ENCODE measurements at regions not wholly inside any gene's neighbourhood (a gene's known extent, or its start where the extent isn't known, plus 50 kb on each side); places are given as distances from the start of the nearest gene placed in this dataset.

GRCh38 chr1:214897581-214897980 lies 185.0 kb upstream of the KCNK2 start:
- no peak for DNase-seq (ENCODE audit: low spot score in 2 of 2)
- no peak overlapping the region for H3K4me3 ChIP-seq
- H3K9me3 ChIP-seq, result no peaks in the 10 kb centered on the region
- H3K27me3 ChIP-seq, result no peaks in the 10 kb centered on the region
- H3K27ac ChIP-seq, result no peak overlapping the region
- no peaks in the 10 kb centered on the region for H3K4me1 ChIP-seq
- TF ChIP-seq POLR2A (IDR thresholded peaks at IDR 0.05), result no peak
- TF ChIP-seq CTCF (IDR thresholded peaks at IDR 0.05), result no peak
- TF ChIP-seq POLR2AphosphoS5 (IDR thresholded peaks at IDR 0.05), result no peak
- intact Hi-C loops (cut with DNase I; ENCODE audit: low total_unique reads), result no loop called here
- no peaks in the 10 kb centered on the region for H3K36me3 ChIP-seq

- TF ChIP-seq CTCF (IDR thresholded peaks at IDR 0.05) (no peak), POLR2A (IDR thresholded peaks at IDR 0.05) (no peak), POLR2AphosphoS5 (IDR thresholded peaks at IDR 0.05) (no peak)
- Histone ChIP-seq H3K27me3 (no peaks in the 10 kb centered on the region), H3K4me3 (no peak overlapping the region), H3K9me3 (no peaks in the 10 kb centered on the region), H3K36me3 (no peaks in the 10 kb centered on the region), H3K4me1 (no peaks in the 10 kb centered on the region), H3K27ac (no peak overlapping the region)
- DNase-seq (ENCODE audit: low spot score in 2 of 2), result no peak
- intact Hi-C loops (cut with DNase I; ENCODE audit: low total_unique reads), result no loop called here
Measured at GRCh38 chr1:214898161-214898560, 184.4 kb upstream of the KCNK2 start.

GRCh38 chr1:214898718-214899117 lies 183.8 kb upstream of the KCNK2 start:
- H3K4me3 ChIP-seq, result no peak overlapping the region
- no peak overlapping the region for H3K27ac ChIP-seq
- H3K36me3 ChIP-seq, result no peaks in the 10 kb centered on the region
- TF ChIP-seq POLR2A (IDR thresholded peaks at IDR 0.05) (no peak), CTCF (IDR thresholded peaks at IDR 0.05) (no peak), POLR2AphosphoS5 (IDR thresholded peaks at IDR 0.05) (no peak)
- intact Hi-C loops (cut with DNase I; ENCODE audit: low total_unique reads), result no loop called here
- H3K27me3 ChIP-seq, result no peaks in the 10 kb centered on the region
- DNase-seq (ENCODE audit: low spot score in 2 of 2), result no peak
- H3K9me3 ChIP-seq, result no peaks in the 10 kb centered on the region
- no peaks in the 10 kb centered on the region for H3K4me1 ChIP-seq

- H3K4me1 ChIP-seq, result no peaks in the 10 kb centered on the region
- no peak for TF ChIP-seq CTCF (IDR thresholded peaks at IDR 0.05)
- TF ChIP-seq POLR2A (IDR thresholded peaks at IDR 0.05), result no peak
- TF ChIP-seq POLR2AphosphoS5 (IDR thresholded peaks at IDR 0.05), result no peak
- no peaks in the 10 kb centered on the region for H3K9me3 ChIP-seq
- intact Hi-C loops (cut with DNase I; ENCODE audit: low total_unique reads), result no loop called here
- DNase-seq (ENCODE audit: low spot score in 2 of 2), result no peak
- no peaks in the 10 kb centered on the region for H3K36me3 ChIP-seq
- no peak overlapping the region for H3K4me3 ChIP-seq
- H3K27ac ChIP-seq, result no peak overlapping the region
- no peaks in the 10 kb centered on the region for H3K27me3 ChIP-seq
Measured at GRCh38 chr1:214899908-214900460, 182.6 kb upstream of the KCNK2 start.

- Histone ChIP-seq H3K9me3 (no peaks in the 10 kb centered on the region), H3K4me3 (no peak overlapping the region), H3K4me1 (no peaks in the 10 kb centered on the region), H3K27me3 (no peaks in the 10 kb centered on the region), H3K36me3 (no peaks in the 10 kb centered on the region), H3K27ac (no peak overlapping the region)
- TF ChIP-seq CTCF (IDR thresholded peaks at IDR 0.05) (no peak), POLR2AphosphoS5 (IDR thresholded peaks at IDR 0.05) (no peak), POLR2A (IDR thresholded peaks at IDR 0.05) (no peak)
- intact Hi-C loops (cut with DNase I; ENCODE audit: low total_unique reads), result no loop called here
- DNase-seq (ENCODE audit: low spot score in 2 of 2), result no peak
Measured at GRCh38 chr1:214900590-214900989, 181.9 kb upstream of the KCNK2 start.

All from breast epithelium (tissue), 4 donors.